ENCODE measurements at regions not wholly inside any gene's neighbourhood (a gene's known extent, or its start where the extent isn't known, plus 50 kb on each side); places are given as distances from the start of the nearest gene placed in this dataset.
"Not testable (repeated sequence)": the region's sequence is repeated elsewhere in the genome, so short reads cannot be mapped to it uniquely, and the experiment has no call there.

- not testable (repeated sequence) for H3K27ac ChIP-seq (ENCODE audit: low read depth, low read length); H3K9me3 ChIP-seq (ENCODE audit: insufficient read depth, low read depth, low read length); H3K4me3 ChIP-seq (ENCODE audit: low read length); H3K27me3 ChIP-seq (ENCODE audit: insufficient read depth, low read length); H3K36me3 ChIP-seq (ENCODE audit: insufficient read depth, low read length); H3K4me1 ChIP-seq (ENCODE audit: insufficient read depth, low read length); H3K9ac ChIP-seq (ENCODE audit: low read depth, low read length)
- WGBS, result no CpG with 5 or more reads among the region's 41 CpGs
Observed at GRCh38 chr1:228611707-228612106, 123.6 kb upstream of the RHOU start.

- not testable (repeated sequence) for H3K9ac ChIP-seq (ENCODE audit: low read depth, low read length); H3K9me3 ChIP-seq (ENCODE audit: insufficient read depth, low read depth, low read length); H3K27ac ChIP-seq (ENCODE audit: low read depth, low read length); H3K36me3 ChIP-seq (ENCODE audit: insufficient read depth, low read length); H3K27me3 ChIP-seq (ENCODE audit: insufficient read depth, low read length); H3K4me1 ChIP-seq (ENCODE audit: insufficient read depth, low read length); H3K4me3 ChIP-seq (ENCODE audit: low read length)
- WGBS, result no CpG with 5 or more reads among the region's 52 CpGs
Observed at GRCh38 chr1:228622002-228622716, 113.1 kb upstream of the RHOU start.

GRCh38 chr1:228626481-228626880, 108.8 kb upstream of the RHOU start:
- not testable (repeated sequence) for H3K4me1 ChIP-seq (ENCODE audit: insufficient read depth, low read length); H3K9ac ChIP-seq (ENCODE audit: low read depth, low read length); H3K4me3 ChIP-seq (ENCODE audit: low read length); H3K36me3 ChIP-seq (ENCODE audit: insufficient read depth, low read length); H3K27ac ChIP-seq (ENCODE audit: low read depth, low read length); H3K9me3 ChIP-seq (ENCODE audit: insufficient read depth, low read depth, low read length); H3K27me3 ChIP-seq (ENCODE audit: insufficient read depth, low read length)
- no CpG with 5 or more reads among the region's 30 CpGs for whole genome bisulfite sequencing

- not testable (repeated sequence) for H3K4me1 ChIP-seq (ENCODE audit: insufficient read depth, low read length); H3K4me3 ChIP-seq (ENCODE audit: low read length); H3K9ac ChIP-seq (ENCODE audit: low read depth, low read length); H3K27me3 ChIP-seq (ENCODE audit: insufficient read depth, low read length); H3K36me3 ChIP-seq (ENCODE audit: insufficient read depth, low read length); H3K27ac ChIP-seq (ENCODE audit: low read depth, low read length); H3K9me3 ChIP-seq (ENCODE audit: insufficient read depth, low read depth, low read length)
- WGBS, result no CpG with 5 or more reads among the region's 42 CpGs
Observed at GRCh38 chr1:228632858-228633257, 102.4 kb upstream of the RHOU start.

- H3K36me3 ChIP-seq (ENCODE audit: insufficient read depth, low read length); H3K27ac ChIP-seq (ENCODE audit: low read depth, low read length); H3K4me3 ChIP-seq (ENCODE audit: low read length); H3K4me1 ChIP-seq (ENCODE audit: insufficient read depth, low read length); H3K27me3 ChIP-seq (ENCODE audit: insufficient read depth, low read length); H3K9me3 ChIP-seq (ENCODE audit: insufficient read depth, low read depth, low read length); H3K9ac ChIP-seq (ENCODE audit: low read depth, low read length): not testable (repeated sequence)
- 2% methylated on average over 10 of the region's 40 CpGs for WGBS
Observed at GRCh38 chr1:228635304-228635703, 100.0 kb upstream of the RHOU start.

GRCh38 chr1:228637529-228637928, 97.8 kb upstream of the RHOU start:
- not testable (repeated sequence) for H3K4me1 ChIP-seq (ENCODE audit: insufficient read depth, low read length); H3K27ac ChIP-seq (ENCODE audit: low read depth, low read length); H3K9me3 ChIP-seq (ENCODE audit: insufficient read depth, low read depth, low read length); H3K9ac ChIP-seq (ENCODE audit: low read depth, low read length); H3K4me3 ChIP-seq (ENCODE audit: low read length); H3K36me3 ChIP-seq (ENCODE audit: insufficient read depth, low read length); H3K27me3 ChIP-seq (ENCODE audit: insufficient read depth, low read length)
- WGBS, result no CpG with 5 or more reads among the region's 39 CpGs

- H3K9me3 ChIP-seq (ENCODE audit: insufficient read depth, low read depth, low read length), result no peaks in the 10 kb centered on the region
- peaks cover 55% of the 10 kb centered on the region for H3K27me3 ChIP-seq (ENCODE audit: insufficient read depth, low read length)
- H3K4me1 ChIP-seq (ENCODE audit: insufficient read depth, low read length), result no peaks in the 10 kb centered on the region
- under 1% methylated on average over 49 of the region's 49 CpGs for WGBS
- H3K27ac ChIP-seq (ENCODE audit: low read depth, low read length), result no peak overlapping the region
- peak overlapping the region; percentile 67 for H3K4me3 ChIP-seq (ENCODE audit: low read length)
- no peaks in the 10 kb centered on the region for H3K36me3 ChIP-seq (ENCODE audit: insufficient read depth, low read length)
- 0 out of 2 replicates have a peak overlapping the region, but pooled peaks have one; percentile 4 for H3K9ac ChIP-seq (ENCODE audit: low read depth, low read length)
Observed at GRCh38 chr1:228646717-228647522, 88.4 kb upstream of the RHOU start.

GRCh38 chr1:228647523-228648444, 87.5 kb upstream of the RHOU start:
- 0 out of 2 replicates have a peak overlapping the region, but pooled peaks have one; percentile 4 for H3K9ac ChIP-seq (ENCODE audit: low read depth, low read length)
- no peak overlapping the region for H3K27ac ChIP-seq (ENCODE audit: low read depth, low read length)
- H3K36me3 ChIP-seq (ENCODE audit: insufficient read depth, low read length), result no peaks in the 10 kb centered on the region
- WGBS, result under 1% methylated on average over 67 of the region's 67 CpGs
- H3K9me3 ChIP-seq (ENCODE audit: insufficient read depth, low read depth, low read length), result no peaks in the 10 kb centered on the region
- H3K4me3 ChIP-seq (ENCODE audit: low read length), result peak overlapping the region; percentile 67
- H3K4me1 ChIP-seq (ENCODE audit: insufficient read depth, low read length), result no peaks in the 10 kb centered on the region
- H3K27me3 ChIP-seq (ENCODE audit: insufficient read depth, low read length), result peaks cover 58% of the 10 kb centered on the region

- Histone ChIP-seq H3K27me3 (ENCODE audit: insufficient read depth, low read length) (peaks cover 58% of the 10 kb centered on the region), H3K9ac (ENCODE audit: low read depth, low read length) (no peak overlapping the region), H3K4me1 (ENCODE audit: insufficient read depth, low read length) (no peaks in the 10 kb centered on the region), H3K9me3 (ENCODE audit: insufficient read depth, low read depth, low read length) (no peaks in the 10 kb centered on the region), H3K36me3 (ENCODE audit: insufficient read depth, low read length) (no peaks in the 10 kb centered on the region), H3K27ac (ENCODE audit: low read depth, low read length) (no peak overlapping the region), H3K4me3 (ENCODE audit: low read length) (peak overlapping the region; percentile 67)
- WGBS, result 83% methylated on average over 15 of the region's 16 CpGs
Observed at GRCh38 chr1:228648647-228649383, 86.5 kb upstream of the RHOU start.

GRCh38 chr1:228650141-228650540, 85.1 kb upstream of the RHOU start:
- H3K4me1 ChIP-seq (ENCODE audit: insufficient read depth, low read length), result no peaks in the 10 kb centered on the region
- H3K9ac ChIP-seq (ENCODE audit: low read depth, low read length), result no peak overlapping the region
- H3K4me3 ChIP-seq (ENCODE audit: low read length), result no peak overlapping the region
- no peak overlapping the region for H3K27ac ChIP-seq (ENCODE audit: low read depth, low read length)
- no peaks in the 10 kb centered on the region for H3K36me3 ChIP-seq (ENCODE audit: insufficient read depth, low read length)
- WGBS, result 94% methylated on average over 23 of the region's 23 CpGs
- H3K9me3 ChIP-seq (ENCODE audit: insufficient read depth, low read depth, low read length), result no peaks in the 10 kb centered on the region
- H3K27me3 ChIP-seq (ENCODE audit: insufficient read depth, low read length), result peaks cover 58% of the 10 kb centered on the region
